ENCODE measurements at regions not wholly inside any gene's neighbourhood (a gene's known extent, or its start where the extent isn't known, plus 50 kb on each side); places are given as distances from the start of the nearest gene placed in this dataset.
"Not testable (repeated sequence)": the region's sequence is repeated elsewhere in the genome, so short reads cannot be mapped to it uniquely, and the experiment has no call there.

DNA sequence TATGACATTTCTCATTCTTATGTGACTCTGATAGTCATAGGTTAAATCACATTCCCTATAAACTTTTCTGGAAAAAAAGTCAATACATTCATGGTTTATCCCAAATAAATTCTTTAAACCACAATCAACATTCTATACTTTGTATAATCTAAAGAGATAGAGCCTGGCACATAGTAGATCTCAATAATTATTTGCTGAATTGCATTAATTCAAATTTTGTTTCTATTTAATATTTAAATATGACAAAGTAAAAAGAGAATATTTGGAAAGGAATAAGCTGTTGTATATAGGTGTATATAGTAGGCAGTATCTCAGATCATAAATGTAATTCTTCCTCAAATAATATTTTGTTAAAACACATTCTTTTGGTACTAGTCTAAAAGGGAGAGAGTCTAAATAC lies 102.2 kb upstream of the USP15 start:
- DNase-seq, result no peak

DNA sequence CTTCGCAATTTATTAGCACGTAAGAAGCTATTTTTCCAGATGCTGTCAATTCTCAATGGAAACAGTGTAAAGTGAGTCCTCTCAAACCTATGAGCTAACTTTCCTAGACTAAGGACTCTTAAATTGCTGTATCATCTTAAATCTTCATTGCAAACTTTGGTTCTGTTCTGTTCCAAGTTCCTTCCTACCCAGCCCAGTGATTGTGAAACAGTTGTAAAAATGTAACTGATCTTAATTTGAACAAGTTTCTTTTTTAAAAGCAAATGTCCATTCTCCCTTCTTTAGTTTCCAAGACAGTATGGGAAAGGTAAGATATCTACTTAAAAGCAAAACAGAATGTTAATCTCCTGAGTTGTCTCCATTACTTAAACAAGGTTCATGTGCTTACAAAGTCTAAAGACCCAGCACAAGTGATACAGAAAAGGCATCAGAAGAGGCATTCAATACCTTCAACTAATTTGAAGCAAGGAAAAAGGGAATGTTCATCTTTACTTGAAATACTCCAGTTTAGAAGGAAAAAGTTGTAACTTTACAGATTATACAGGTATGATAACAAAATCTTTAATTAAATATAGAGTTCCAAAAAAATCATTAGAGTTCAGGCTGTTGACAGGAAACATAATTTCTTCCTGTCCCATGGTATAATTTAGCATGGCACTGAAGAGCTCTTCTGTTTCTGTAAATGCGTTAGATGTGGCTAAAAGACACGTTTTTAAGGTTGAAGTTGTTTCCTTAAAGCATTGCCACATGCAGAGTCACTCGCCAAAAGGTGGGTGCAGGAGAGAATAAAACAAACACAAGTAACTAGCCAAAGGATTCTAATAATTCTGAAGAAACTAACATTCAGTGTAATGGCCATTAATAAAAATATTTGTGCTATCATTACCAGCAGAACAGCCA lies 101.5 kb upstream of the USP15 start:
- DNase-seq, result peak in 2 of 4 experiments; percentile 5 to 21

DNA sequence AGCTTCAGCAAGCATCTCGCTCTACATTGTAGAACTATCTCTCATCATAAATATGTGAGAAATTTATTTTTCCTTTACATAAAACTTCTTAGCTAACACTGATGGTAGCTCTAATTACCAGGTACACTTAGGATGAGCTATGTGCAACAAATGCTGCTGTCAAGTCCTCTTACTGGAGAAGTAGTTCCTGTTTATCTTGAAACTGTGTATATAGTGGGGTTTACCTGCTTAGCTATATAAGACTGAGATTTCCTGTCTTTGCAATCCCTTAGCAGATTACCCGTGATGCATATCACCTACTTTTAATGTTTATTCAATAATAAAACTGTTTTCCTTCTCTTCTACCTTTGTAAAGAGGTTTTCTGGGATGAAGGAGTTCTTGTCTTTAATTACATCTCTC lies 98.0 kb upstream of the USP15 start:
- DNase-seq, result no peak

DNA sequence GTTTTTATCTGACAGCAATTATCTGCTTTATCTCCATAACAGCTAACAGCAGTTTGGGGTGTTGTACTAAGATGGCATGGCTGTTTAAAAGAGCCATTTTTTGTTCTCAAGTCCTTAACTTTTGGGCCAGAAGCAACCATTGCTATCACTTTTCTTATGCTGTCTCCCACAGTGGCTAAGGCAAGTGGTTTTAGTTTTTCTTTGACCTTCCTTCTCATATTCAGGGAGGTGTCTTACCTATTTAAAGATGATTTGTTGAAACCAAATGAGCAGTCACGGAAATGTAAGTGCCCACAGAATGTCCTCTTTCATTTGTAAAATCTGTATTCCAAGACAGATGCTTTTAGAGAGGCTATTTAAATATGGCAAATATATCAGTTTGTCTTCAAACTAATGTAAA lies 96.8 kb upstream of the USP15 start:
- DNase-seq, result no peak

DNA sequence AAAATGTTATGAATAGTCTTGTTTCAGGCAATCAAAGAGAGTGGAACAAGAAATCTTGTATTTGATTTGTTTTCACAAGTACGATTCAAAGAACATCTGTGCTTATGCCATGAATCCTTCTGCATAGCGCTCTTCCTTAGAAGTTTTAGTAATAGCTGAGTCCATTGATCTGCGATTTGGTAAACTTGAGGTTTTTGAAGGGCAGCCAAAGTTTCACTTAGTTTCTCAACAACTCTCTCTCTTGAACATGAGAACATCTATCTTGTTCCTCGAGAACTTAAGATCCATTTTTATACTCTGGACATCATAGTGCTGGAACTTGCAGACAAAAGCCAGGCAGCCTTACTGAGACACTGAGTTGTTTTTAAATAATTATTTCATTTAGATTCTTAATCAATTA lies 96.2 kb upstream of the USP15 start:
- no peak for DNase-seq

DNA sequence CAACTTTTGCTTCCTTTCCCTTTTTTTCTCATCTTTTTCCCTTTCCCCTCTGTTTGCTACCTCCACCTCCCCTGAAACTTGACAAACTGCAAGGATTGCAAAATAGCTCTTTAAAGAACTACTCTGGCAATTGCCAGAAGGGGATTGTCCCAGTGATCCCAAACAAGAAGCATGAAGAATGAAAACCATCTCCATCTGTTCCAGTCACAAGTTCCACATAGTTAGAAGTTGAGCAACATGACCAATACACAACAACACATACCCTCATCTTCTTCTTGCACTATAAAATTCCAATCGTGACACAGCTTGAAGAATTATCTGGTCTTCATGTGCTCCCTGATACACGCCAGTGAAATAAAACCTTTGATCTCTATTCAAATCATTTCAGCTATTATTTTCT lies 93.7 kb upstream of the USP15 start:
- DNase-seq, result no peak

DNA sequence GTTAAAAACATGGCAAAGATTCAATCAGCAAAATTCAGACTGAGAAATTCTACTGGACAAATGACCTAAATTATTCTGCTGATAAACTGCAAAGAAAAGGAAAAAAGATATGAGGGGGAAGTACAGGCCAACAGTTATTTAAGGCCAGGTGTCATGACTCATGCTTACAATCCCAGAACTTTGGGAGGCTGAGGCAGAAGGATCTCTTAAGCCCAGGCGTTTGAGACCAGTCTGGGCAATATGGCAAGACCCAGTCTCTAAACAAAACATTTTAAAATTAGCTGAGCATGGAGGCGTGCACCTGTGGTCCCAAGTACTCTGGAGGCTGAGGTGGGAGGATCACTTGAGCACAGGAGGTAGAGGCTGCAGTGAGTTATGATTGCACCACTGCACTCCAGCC lies 91.8 kb upstream of the USP15 start:
- no peak for DNase-seq

DNA sequence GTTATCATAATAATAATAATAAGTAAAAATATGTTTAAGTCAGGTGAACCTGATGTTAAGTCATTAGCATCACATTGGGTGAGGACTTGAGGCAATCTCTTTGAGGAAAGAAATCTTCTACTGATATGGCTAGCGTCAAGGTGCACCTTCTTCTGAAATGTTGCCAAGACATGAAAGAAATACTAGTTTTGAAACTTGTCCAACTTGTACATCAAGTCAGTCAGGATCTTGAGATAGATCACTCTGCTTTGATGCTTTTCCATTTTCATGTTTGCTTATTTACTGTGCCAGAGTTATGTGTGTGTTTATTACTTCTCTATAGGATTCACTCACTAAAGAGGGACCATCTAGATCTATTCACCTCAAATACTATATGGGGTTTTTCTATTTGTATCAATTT lies 90.0 kb upstream of the USP15 start:
- DNase-seq, result no peak

DNA sequence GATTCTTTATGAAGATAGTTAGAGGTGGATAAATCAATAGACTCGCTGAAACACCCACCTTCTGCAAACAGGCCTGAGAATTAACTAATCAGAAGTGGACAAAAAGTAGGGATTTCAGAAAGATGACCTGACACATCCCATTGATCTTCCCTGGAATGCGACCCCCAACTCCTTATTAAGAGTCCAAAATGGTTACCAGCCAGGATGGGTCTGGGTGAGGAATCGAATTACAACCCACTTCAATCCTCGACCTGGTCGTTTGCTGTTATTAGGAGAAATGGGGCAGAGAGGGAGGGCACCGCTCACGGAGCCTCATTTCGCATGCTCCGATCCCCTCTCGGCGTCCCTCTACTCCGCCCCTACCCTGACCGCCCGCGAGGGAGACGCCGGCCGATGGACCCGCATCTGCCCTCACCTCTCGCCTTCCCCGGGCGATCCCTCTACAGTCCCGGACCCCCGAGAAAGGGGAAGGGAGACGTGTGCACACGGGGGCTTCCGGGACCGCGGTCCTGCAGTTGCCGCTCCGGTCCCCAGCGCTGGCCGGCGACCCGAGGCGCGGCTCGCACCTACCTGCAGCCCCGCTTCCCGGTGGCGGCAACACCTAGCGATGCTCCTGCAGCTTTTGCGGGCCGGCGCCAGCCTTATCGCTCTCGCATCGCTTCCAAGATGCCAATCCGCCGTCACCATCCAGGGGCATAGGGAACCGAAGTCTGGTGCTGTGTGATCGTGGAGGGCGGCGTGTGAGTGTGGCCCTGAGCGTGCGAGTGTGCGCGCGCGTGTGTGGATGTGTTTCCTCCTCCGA lies 69.3 kb upstream of the USP15 start:
- peak in 3 of 4 experiments; percentile 13 to 34 (median 31) for DNase-seq

DNA sequence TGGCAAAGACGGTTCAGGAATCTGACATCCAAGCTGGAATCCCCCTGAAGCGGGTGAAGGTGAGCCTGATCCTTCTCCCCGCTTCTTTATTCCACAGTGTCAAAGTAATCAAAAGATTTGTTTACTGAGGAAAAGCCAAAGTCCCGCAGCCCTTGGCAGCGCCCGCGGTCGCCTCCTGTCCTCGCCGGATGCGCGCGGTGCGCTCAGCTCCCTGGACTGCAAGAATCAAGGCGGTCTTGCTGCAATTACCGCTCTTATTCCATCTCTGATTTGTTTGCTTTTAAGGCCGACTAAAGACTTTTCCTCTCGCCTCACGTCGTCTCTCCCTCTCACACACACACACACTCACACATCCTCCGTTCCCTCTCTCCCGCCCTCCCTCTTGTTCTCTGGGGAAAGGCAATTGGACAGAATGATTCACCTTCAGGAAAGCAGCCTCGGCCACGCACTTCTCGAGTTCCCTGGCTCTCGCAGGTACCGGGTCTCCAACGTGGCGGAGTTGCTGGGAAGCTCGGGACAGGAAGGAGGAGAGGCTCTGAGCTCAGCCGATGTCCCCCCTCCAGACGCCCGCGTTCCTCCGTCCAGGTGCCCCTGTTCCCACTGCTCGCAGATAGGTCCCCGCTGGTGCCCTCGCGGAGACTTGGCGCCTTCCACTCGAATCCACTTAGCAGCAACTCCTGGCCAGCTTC lies 68.6 kb upstream of the USP15 start:
- peak in 3 of 4 experiments; percentile 20 to 46 (median 33) for DNase-seq

DNA sequence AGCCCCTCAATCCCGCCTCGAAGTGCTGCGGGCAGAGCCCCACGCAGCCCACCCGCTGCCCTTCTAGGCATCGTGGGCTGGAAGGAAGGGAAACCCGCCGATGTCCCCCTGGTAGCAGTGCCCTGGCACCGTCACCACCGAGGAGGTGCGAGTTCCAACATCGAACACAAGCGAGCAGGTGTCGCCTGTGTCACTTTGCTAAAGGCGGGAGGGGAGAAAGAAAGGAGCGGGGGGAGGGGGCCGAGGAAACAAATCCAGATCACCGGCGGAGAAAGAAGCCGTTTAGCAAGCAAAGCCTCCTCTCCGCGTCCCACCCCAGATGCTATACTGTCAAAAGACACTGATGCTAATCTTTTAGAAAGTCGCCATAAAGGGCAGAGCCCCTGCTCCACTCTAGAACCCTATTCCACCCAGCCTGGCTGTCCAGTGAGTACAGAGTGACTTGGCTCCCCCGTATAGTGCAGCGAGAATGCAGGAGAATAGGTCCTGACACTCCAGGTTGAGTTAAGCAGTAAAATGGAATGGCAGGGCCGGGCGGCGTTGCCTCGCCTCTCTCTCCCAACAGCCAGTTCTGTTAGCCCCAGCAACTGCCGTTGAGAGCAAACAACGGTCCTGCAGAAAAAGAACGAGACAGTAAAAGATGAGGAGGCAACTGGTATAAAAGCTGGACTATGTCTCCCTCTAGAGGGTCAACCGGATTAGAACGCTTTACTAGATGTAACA lies 67.9 kb upstream of the USP15 start:
- DNase-seq, result peak; percentile 81 to 89 (median 82)

DNA sequence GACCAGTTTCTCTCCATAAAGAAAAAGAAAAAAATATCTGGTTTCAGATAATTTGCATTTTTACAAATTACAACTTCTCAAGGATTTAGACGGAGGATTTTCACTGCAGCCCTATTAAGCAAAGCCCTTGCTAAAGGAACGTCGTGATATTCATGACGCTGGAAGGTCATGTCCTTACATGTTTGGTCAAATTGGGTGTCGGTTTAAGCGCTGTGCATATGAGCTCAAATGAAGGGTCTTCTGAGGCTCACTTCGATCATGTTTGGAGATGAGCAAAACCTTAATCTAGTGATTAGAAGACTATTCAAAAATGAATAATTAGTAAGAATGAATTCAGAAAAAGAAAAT lies 67.3 kb upstream of the USP15 start:
- DNase-seq, result no peak

DNA sequence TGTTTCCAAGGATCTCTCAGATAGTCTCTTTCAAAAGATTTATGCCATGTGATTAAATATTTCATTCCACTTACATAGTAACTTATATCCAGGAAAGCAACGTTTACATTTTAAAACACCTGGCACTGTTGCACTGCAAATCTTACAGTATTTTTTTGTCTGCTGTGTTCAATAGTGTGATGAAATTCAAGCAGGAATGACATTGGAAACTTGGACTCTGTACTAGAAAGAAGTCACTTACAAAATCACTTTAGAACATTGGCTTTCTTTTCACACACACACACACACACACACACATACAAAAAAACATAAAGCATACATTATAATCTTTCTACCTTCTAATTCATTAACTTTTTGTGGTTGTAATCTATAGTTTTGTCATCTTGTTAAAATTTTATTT lies 66.2 kb upstream of the USP15 start:
- DNase-seq, result no peak

DNA sequence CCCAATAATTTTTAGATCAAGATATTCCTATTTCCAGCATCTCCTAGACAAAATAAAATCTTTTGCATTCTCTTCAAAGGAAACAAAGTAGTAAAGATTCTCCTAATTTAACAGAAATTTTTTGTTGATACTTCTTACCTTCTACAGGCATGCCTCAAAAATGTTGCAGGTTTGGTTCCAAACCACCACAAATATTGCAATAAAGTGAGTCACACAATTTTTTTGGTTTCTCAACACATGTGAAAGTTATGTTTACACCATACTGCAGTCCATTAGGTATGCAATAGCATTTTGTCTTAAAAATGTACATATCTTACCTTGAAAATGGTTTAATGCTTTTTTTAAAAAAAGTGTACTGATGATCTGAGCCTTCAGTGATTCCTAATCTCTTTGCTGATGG lies 65.6 kb upstream of the USP15 start:
- no peak for DNase-seq

DNA sequence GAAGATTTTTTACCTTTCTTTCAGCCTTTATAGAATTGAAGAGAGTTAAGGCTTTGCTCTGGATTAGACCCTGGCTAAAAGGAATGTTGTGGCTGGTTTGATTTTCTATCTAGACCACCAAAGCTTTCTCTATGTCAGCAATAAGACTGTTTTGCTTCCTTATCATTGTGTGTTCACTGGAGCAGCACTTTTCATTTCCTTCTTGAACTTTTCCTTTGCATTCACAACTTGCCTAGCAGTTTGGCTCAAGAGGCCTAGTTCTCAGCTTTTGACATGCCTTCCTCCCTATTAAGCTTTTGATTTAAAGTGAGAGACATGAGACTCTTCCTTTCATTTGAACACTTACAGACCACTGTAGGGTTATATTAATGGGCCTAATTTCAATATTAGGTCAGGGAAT lies 64.1 kb upstream of the USP15 start:
- no peak for DNase-seq

DNA sequence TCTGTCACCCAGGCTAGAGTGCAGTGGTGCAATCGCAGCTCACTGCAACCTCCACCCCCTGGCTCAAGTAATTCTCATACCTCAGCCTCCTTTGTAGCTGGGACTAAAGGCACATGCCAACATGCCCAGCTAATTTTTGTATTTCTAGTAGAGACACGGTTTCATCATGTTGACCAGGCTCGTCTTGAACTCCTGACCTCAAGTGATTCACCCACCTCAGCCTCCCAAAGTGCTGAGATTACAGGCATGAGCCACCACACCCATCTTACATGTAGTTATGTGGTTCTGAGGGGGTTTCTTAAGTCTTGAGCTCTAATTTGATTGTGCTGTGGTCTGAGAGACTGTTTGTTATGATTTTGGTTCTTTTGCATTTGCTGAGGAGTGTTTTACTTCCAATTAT lies 57.3 kb upstream of the USP15 start:
- DNase-seq, result not testable (repeated sequence)

DNA sequence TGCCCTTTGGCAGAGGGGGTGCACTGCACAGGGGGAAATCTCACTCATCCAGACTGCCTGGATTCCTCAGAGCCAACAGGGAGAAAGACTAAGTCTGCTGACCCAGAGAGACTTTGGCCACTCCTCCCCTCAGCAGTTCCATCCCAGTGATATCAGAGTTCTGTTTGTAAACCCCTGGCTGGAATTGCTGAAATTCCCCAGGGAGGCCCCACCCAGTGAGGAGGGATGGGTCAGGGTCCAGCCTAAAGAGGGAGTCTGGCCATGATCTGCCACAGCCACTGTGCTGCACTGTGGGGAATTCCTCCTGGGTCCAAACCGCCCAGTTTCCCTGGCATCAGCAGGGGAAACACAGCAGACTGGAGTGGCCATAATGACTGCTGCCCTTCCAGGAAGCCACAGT lies 54.9 kb upstream of the USP15 start:
- DNase-seq, result no peak

DNA sequence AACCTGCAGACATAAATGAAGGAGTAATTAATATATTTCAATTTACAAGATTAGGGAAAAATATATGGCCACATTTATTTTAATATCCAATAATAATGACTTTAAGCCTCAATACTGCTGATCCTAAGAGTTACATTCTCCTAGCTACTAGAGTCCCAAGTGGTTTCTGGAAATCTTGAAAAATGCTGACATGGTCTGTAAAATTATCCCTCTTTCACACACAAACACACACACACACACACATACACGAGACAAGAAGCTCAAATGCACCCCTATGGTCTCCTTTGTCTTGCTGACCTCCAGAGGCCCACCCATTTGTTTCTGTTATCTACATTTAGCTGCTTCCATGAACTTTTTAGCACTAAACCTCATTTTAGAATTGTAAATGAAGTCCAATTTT lies 53.0 kb upstream of the USP15 start:
- no peak for DNase-seq
